Spinal cord (tissue), 9 donors: ENCODE measurements at regions not wholly inside any gene's neighbourhood (a gene's known extent, or its start where the extent isn't known, plus 50 kb on each side); places are given as distances from the start of the nearest gene placed in this dataset.
A peak's percentile ranks its signal among the peaks of the same experiment; 100 is the strongest.
"Not testable (repeated sequence)": the region's sequence is repeated elsewhere in the genome, so short reads cannot be mapped to it uniquely, and the experiment has no call there.

ENCODE experiments used
- DNase-seq, 6 donors: peaks; one replicate each; pipeline versions ENCODE4 v3.0.0 to v3.0.0-alpha.2; 2013 to 2015; ENCODE audit warnings: low spot score in 6 of 6, low read depth in 4 of 6
- H3K27ac ChIP-seq: one replicate; pipeline ENCODE4 v1.5.1; 2013; ENCODE audit warnings: low read depth, low read length, control low read depth
- H3K27me3 ChIP-seq: one replicate; pipeline ENCODE4 v1.6.1; 2013; ENCODE audit warnings: low read length; ENCODE audit not compliant: control insufficient read depth, insufficient read depth
- H3K36me3 ChIP-seq: one replicate; pipeline ENCODE4 v1.6.1; 2013; ENCODE audit warnings: low read length; ENCODE audit not compliant: control insufficient read depth, insufficient read depth
- H3K4me1 ChIP-seq: one replicate; pipeline ENCODE4 v1.6.1; 2013; ENCODE audit warnings: low read length; ENCODE audit not compliant: control insufficient read depth, insufficient read depth
- H3K4me3 ChIP-seq: one replicate; pipeline ENCODE4 v1.5.1; 2013; ENCODE audit warnings: low read depth, low read length, control low read depth
- H3K9me3 ChIP-seq: one replicate; pipeline ENCODE4 v1.6.1; 2013; ENCODE audit warnings: low read length; ENCODE audit not compliant: control insufficient read depth, insufficient read depth
- WGBS: methylation state at CpG from one replicate; pipeline ENCODE4 v1.1.5; 2013; ENCODE audit warnings: missing lambda C conversion rate; ENCODE audit not compliant: insufficient coverage; 5-methylcytosine and 5-hydroxymethylcytosine counted together
- donor health status: healthy.

- H3K9me3 ChIP-seq = no peaks in the 10 kb centered on the region
- no peak overlapping the region for H3K27ac ChIP-seq
- no peaks in the 10 kb centered on the region for H3K4me1 ChIP-seq
- H3K4me3 ChIP-seq = no peak overlapping the region
- no peak for DNase-seq
- no peaks in the 10 kb centered on the region for H3K36me3 ChIP-seq
- no peaks in the 10 kb centered on the region for H3K27me3 ChIP-seq
- 100% methylated on average over 1 of the region's 2 CpGs for WGBS
Measured at GRCh38 chr5:111930905-111931461, 174.0 kb upstream of the NREP start.

GRCh38 chr5:111930449-111930848, 173.5 kb upstream of the NREP start:
- no CpG with 5 or more reads among the region's 1 CpG for WGBS
- Histone ChIP-seq H3K9me3 (no peaks in the 10 kb centered on the region), H3K4me1 (no peaks in the 10 kb centered on the region), H3K4me3 (no peak overlapping the region), H3K27me3 (no peaks in the 10 kb centered on the region), H3K36me3 (no peaks in the 10 kb centered on the region), H3K27ac (no peak overlapping the region)
- no peak for DNase-seq

- H3K9me3 ChIP-seq = no peaks in the 10 kb centered on the region
- no peaks in the 10 kb centered on the region for H3K4me1 ChIP-seq
- H3K4me3 ChIP-seq = no peak overlapping the region
- no peak for DNase-seq
- no peaks in the 10 kb centered on the region for H3K27me3 ChIP-seq
- H3K36me3 ChIP-seq = no peaks in the 10 kb centered on the region
- WGBS = 88% methylated on average over 1 of the region's 1 CpG
- H3K27ac ChIP-seq = no peak overlapping the region
Measured at GRCh38 chr5:111929867-111930266, 172.9 kb upstream of the NREP start.

GRCh38 chr5:111929261-111929660, 172.3 kb upstream of the NREP start:
- Histone ChIP-seq H3K27me3 (no peaks in the 10 kb centered on the region), H3K4me3 (no peak overlapping the region), H3K4me1 (no peaks in the 10 kb centered on the region), H3K36me3 (no peaks in the 10 kb centered on the region), H3K9me3 (no peaks in the 10 kb centered on the region), H3K27ac (no peak overlapping the region)
- no peak for DNase-seq

GRCh38 chr5:111928511-111928910, 171.5 kb upstream of the NREP start:
- no peak overlapping the region for H3K4me3 ChIP-seq
- no peaks in the 10 kb centered on the region for H3K4me1 ChIP-seq
- no peak overlapping the region for H3K27ac ChIP-seq
- peak in 1 of 6 donors; percentile 38 for DNase-seq
- no peaks in the 10 kb centered on the region for H3K36me3 ChIP-seq
- H3K27me3 ChIP-seq = no peaks in the 10 kb centered on the region
- H3K9me3 ChIP-seq = no peaks in the 10 kb centered on the region

- Histone ChIP-seq H3K36me3 (no peaks in the 10 kb centered on the region), H3K9me3 (no peaks in the 10 kb centered on the region), H3K4me1 (no peaks in the 10 kb centered on the region), H3K27me3 (no peaks in the 10 kb centered on the region), H3K27ac (no peak overlapping the region), H3K4me3 (no peak overlapping the region)
- DNase-seq = no peak
- no CpG with 5 or more reads among the region's 2 CpGs for WGBS
Measured at GRCh38 chr5:111927191-111927590, 170.2 kb upstream of the NREP start.

GRCh38 chr5:111926026-111926425, 169.0 kb upstream of the NREP start:
- H3K4me3 ChIP-seq = no peak overlapping the region
- H3K4me1 ChIP-seq = no peaks in the 10 kb centered on the region
- DNase-seq = no peak
- no peak overlapping the region for H3K27ac ChIP-seq
- no peaks in the 10 kb centered on the region for H3K9me3 ChIP-seq
- no peaks in the 10 kb centered on the region for H3K36me3 ChIP-seq
- H3K27me3 ChIP-seq = no peaks in the 10 kb centered on the region
- WGBS = 100% methylated on average over 1 of the region's 3 CpGs

- no peak overlapping the region for H3K4me3 ChIP-seq
- no CpG with 5 or more reads among the region's 4 CpGs for WGBS
- no peak overlapping the region for H3K27ac ChIP-seq
- no peaks in the 10 kb centered on the region for H3K36me3 ChIP-seq
- H3K4me1 ChIP-seq = no peaks in the 10 kb centered on the region
- no peaks in the 10 kb centered on the region for H3K9me3 ChIP-seq
- H3K27me3 ChIP-seq = no peaks in the 10 kb centered on the region
- DNase-seq = no peak
Measured at GRCh38 chr5:111922344-111922743, 165.3 kb upstream of the NREP start.

GRCh38 chr5:111921691-111922090, 164.7 kb upstream of the NREP start:
- H3K4me3 ChIP-seq, H3K36me3 ChIP-seq, H3K4me1 ChIP-seq, DNase-seq, H3K27me3 ChIP-seq, H3K27ac ChIP-seq, H3K9me3 ChIP-seq: not testable (repeated sequence)
- no CpG with 5 or more reads among the region's 2 CpGs for WGBS

GRCh38 chr5:111914966-111915636, 158.1 kb upstream of the NREP start:
- DNase-seq = peak in 1 of 6 donors; percentile 5
- 70% methylated on average over 1 of the region's 1 CpG for WGBS
- H3K9me3 ChIP-seq = no peaks in the 10 kb centered on the region
- no peaks in the 10 kb centered on the region for H3K27me3 ChIP-seq
- H3K4me1 ChIP-seq = no peaks in the 10 kb centered on the region
- no peaks in the 10 kb centered on the region for H3K36me3 ChIP-seq
- no peak overlapping the region for H3K4me3 ChIP-seq
- H3K27ac ChIP-seq = no peak overlapping the region
